K562 (cell line): ENCODE measurements at regions not wholly inside any gene's neighbourhood (a gene's known extent, or its start where the extent isn't known, plus 50 kb on each side); places are given as distances from the start of the nearest gene placed in this dataset.

Experiments
- ATAC-seq: fragments of 200-7000 bp; cut with Tn5 transposase; 3 replicates; pipeline ENCODE4 v1.9.1; 2020; ENCODE audit warnings: moderate library complexity
- BruUV-seq: library from RNA; stranded (reverse); fragments of 400-500 nt; replicated peaks from 2 replicates; lab custom pipeline; 2021; lab: Mats Ljungman, UMichigan
- CTCF ChIA-PET: fragments of 300-600 bp; formaldehyde crosslinking; extraction: SDS; loops from one replicate; lab custom pipeline; 2021; ENCODE audit warnings: low intra/inter-chr PET ratio; lab: Yijun Ruan, JAX
- POLR2A ChIA-PET: fragments of 300-600, 350-650 bp; sonication (Branson Sonifier 250); formaldehyde crosslinking; extraction: SDS; loops from one replicate; lab custom pipeline; 2021; ENCODE audit warnings: antibody characterized with exemption, inconsistent platforms; lab: Yijun Ruan, JAX
- DNase-seq, 4 experiments: peaks; one replicate each; pipeline versions ENCODE4 v3.0.0 to v3.0.0-alpha.2; 2011 to 2018; ENCODE audit warnings: low spot score in 3 of 4, mixed read lengths in 3 of 4; ENCODE audit errors: extremely low read depth in 1 of 4
- FAIRE-seq: peaks from 2 replicates; lab custom pipeline; 2011; peaks lifted over from hg19 to GRCh38; lab: Jason Lieb, UNC
- H2AFZ ChIP-seq: 2 replicates; pipeline ENCODE4 v1.6.0; 2011; ENCODE audit warnings: low read depth, low read length, control low read depth, inconsistent platforms
- H3K27ac ChIP-seq: fragments of 200-600 bp; 3 replicates; pipeline ENCODE4 v1.8.0; 2011; ENCODE audit warnings: low read depth, mild to moderate bottlenecking, control low read depth, inconsistent platforms, low read length, moderate library complexity, mixed read lengths; ENCODE audit errors: extremely low read depth
- H3K27me3 ChIP-seq, 2 experiments: fragments of 300-600 bp in 1 of 2; 2 replicates in 1 of 2; 3 replicates in 1 of 2; pipeline versions ENCODE4 v1.6.0 to v1.8.0; 2011; ENCODE audit warnings: inconsistent platforms in 2 of 2, low read length in 2 of 2, mild to moderate bottlenecking in 1 of 2, mixed read lengths in 1 of 2, moderate library complexity in 1 of 2; ENCODE audit not compliant: control insufficient read depth in 2 of 2, insufficient read depth in 2 of 2
- H3K36me3 ChIP-seq: fragments of 300-600 bp; 3 replicates; pipeline ENCODE4 v1.8.0; 2011; ENCODE audit warnings: mild to moderate bottlenecking, low read length, inconsistent platforms; ENCODE audit not compliant: control insufficient read depth, insufficient read depth
- H3K4me1 ChIP-seq, 2 experiments: fragments of 200-600 bp in 1 of 2; replicated peaks in 1 of 2; 2 replicates in 1 of 2; 3 replicates in 1 of 2; pipeline versions ENCODE4 v1.5.1 to v1.8.0; 2011; ENCODE audit warnings: inconsistent platforms in 2 of 2, low read length in 2 of 2, mild to moderate bottlenecking in 1 of 2, mixed read lengths in 1 of 2, moderate library complexity in 1 of 2; ENCODE audit not compliant: control insufficient read depth in 2 of 2, insufficient read depth in 2 of 2
- H3K4me2 ChIP-seq: 2 replicates; pipeline ENCODE4 v1.6.1; 2011; ENCODE audit warnings: low read length, control low read depth, inconsistent platforms, mixed read lengths; ENCODE audit not compliant: insufficient read depth
- H3K4me3 ChIP-seq: fragments of 200-600 bp; sonication (generic), shearing (Covaris generic); 2 replicates; pipeline ENCODE4 v1.5.1; 2016; ENCODE audit warnings: control low read depth, inconsistent platforms
- H3K79me2 ChIP-seq: fragments of 200-600 bp; 3 replicates; pipeline ENCODE4 v1.8.0; 2011; ENCODE audit warnings: low read length, inconsistent platforms; ENCODE audit not compliant: control insufficient read depth, insufficient read depth
- H3K9ac ChIP-seq, 2 experiments: 2 replicates each; pipeline versions ENCODE4 v1.6.0 to v1.6.1; 2011; ENCODE audit warnings: low read depth in 2 of 2, low read length in 2 of 2, control low read depth in 1 of 2, inconsistent platforms in 1 of 2, mild to moderate bottlenecking in 1 of 2, mixed read lengths in 1 of 2; ENCODE audit not compliant: insufficient read depth in 1 of 2
- H3K9me1 ChIP-seq: one replicate; pipeline ENCODE4 v1.6.0; 2011; ENCODE audit warnings: inconsistent platforms, mild to moderate bottlenecking, low read length, moderate library complexity; ENCODE audit not compliant: control insufficient read depth, insufficient read depth
- H3K9me3 ChIP-seq: replicated peaks from 2 replicates; pipeline ENCODE4 v1.5.1; 2011; ENCODE audit warnings: low read depth, low read length, inconsistent platforms; ENCODE audit not compliant: control insufficient read depth, insufficient read depth
- H4K20me1 ChIP-seq: replicated peaks from 2 replicates; pipeline ENCODE4 v1.6.1; 2011; ENCODE audit warnings: low read length, inconsistent platforms, mixed read lengths; ENCODE audit not compliant: control insufficient read depth, insufficient read depth
- CSDE1 ChIP-seq, 2 experiments: fragments of 450-650 bp; IDR thresholded peaks; 2 replicates each; pipeline ENCODE4 v1.6.1; 2016; ENCODE audit warnings: mild to moderate bottlenecking in 1 of 2
- CUX1 ChIP-seq: fragments of 200-800 bp; sonication (Bioruptor generic); IDR thresholded peaks from 2 replicates; pipeline ENCODE4 v1.6.1; 2016; ENCODE audit warnings: missing genetic modification characterization, missing compliant biosample characterization
- KLF10 ChIP-seq: fragments of 250-450 bp; sonication (Bioruptor Pico); IDR thresholded peaks from 2 replicates; pipeline ENCODE4 v1.6.1; 2021; ENCODE audit warnings: matching md5 sums
- SUPT5H ChIP-seq: fragments of 450-650 bp; IDR thresholded peaks from 2 replicates; pipeline ENCODE4 v1.6.1; 2016
- ZBTB1 ChIP-seq: sonication (generic); formaldehyde crosslinking; IDR thresholded peaks from 2 replicates; pipeline ENCODE4 v1.8.1; 2023; ENCODE audit warnings: missing genetic modification reagents, low read depth, mild to moderate bottlenecking, borderline replicate concordance
- ZNF780A ChIP-seq: fragments of 250-450 bp; sonication (Bioruptor Pico); IDR thresholded peaks from 2 replicates; pipeline ENCODE4 v1.5.0; 2021; ENCODE audit warnings: mild to moderate bottlenecking
- WGBS: fragments of 100-300 bp; shearing (Covaris generic); methylation state at CpG from one replicate; pipeline ENCODE4 v1.1.6; 2016; ENCODE audit warnings: low coverage, mixed read lengths; ENCODE audit not compliant: insufficient coverage; ENCODE audit errors: missing lambda C conversion rate; 5-methylcytosine and 5-hydroxymethylcytosine counted together
- in situ Hi-C: fragments of 300-500 bp; cut with MboI; formaldehyde crosslinking; loops from 4 replicates; pipeline ENCODE4 v1.15.0; 2018; ENCODE audit warnings: inconsistent platforms, mixed read lengths
- intact Hi-C: fragments of 100-400 bp; cut with micrococcal nuclease; formaldehyde crosslinking; loops from 2 replicates; pipeline ENCODE4 v1.14.2; 2022

- ChIA-PET CTCF (no interaction called here), POLR2A (interaction anchor here (0.6 kb wide), 2 partner anchors 29 to 186 kb away, joined by 3 read pairs; no protein-coding TSS in a partner anchor)
- Histone ChIP-seq H4K20me1 (no peaks in the 10 kb centered on the region), H2AFZ (no peak overlapping the region), H3K36me3 (no peaks in the 10 kb centered on the region), H3K9ac (no peak overlapping the region), H3K79me2 (no peaks in the 10 kb centered on the region), H3K4me3 (no peak overlapping the region), H3K27ac (no peak overlapping the region), H3K4me2 (no peak overlapping the region), H3K27me3 (peaks cover 0 to 15% of the 10 kb centered on the region in 2 experiments; a peak in 2 of 5 replicates), H3K9me1 (no peaks in the 10 kb centered on the region), H3K4me1 (no peaks in the 10 kb centered on the region), H3K9me3 (no peaks in the 10 kb centered on the region)
- BruUV-seq = no TSS peak
- DNase-seq = no peak
- intact Hi-C loops (no loop called here), in situ Hi-C loops (no loop called here)
- ATAC-seq = no peak
- no peak for FAIRE-seq
- WGBS = 1% methylated on average over 11 of the region's 11 CpGs
- TF ChIP-seq CSDE1 (IDR thresholded peaks at IDR 0.05) = no peak
Measured at GRCh38 chr11:112801025-112801816, 160.0 kb upstream of the NCAM1 start.

- Histone ChIP-seq H3K36me3 (no peaks in the 10 kb centered on the region), H3K9me3 (no peaks in the 10 kb centered on the region), H3K4me1 (no peaks in the 10 kb centered on the region), H3K9ac (no peak overlapping the region), H3K79me2 (no peaks in the 10 kb centered on the region), H4K20me1 (no peaks in the 10 kb centered on the region), H3K9me1 (no peaks in the 10 kb centered on the region), H3K4me3 (no peak overlapping the region), H3K27ac (no peak overlapping the region), H3K4me2 (no peak overlapping the region), H2AFZ (no peak overlapping the region), H3K27me3 (peaks cover 0 to 11% of the 10 kb centered on the region in 2 experiments; a peak in 2 of 5 replicates)
- FAIRE-seq (no peak), ATAC-seq (no peak), DNase-seq (no peak)
- no TSS peak for BruUV-seq
- intact Hi-C loops (no loop called here), in situ Hi-C loops (no loop called here)
- WGBS = 0% methylated on average over 5 of the region's 5 CpGs
- CTCF ChIA-PET = interaction anchor here (0.7 kb wide), 1 partner anchor 491 kb away, joined by 3 read pairs; no protein-coding TSS in a partner anchor
- TF ChIP-seq ZNF780A (CRISPR knock-in tag) (no peak), ZBTB1 (no peak), SUPT5H (no peak), CUX1 (CRISPR knock-in tag) (no peak), KLF10 (CRISPR knock-in tag) (no peak)
- POLR2A ChIA-PET = interaction anchor here (0.6 kb wide), 1 partner anchor 28 kb away, joined by 3 read pairs; no protein-coding TSS in a partner anchor
Measured at GRCh38 chr11:112801817-112802088, 159.5 kb upstream of the NCAM1 start.
